Neural cell (in vitro differentiated cells): ENCODE measurements at regions not wholly inside any gene's neighbourhood (a gene's known extent, or its start where the extent isn't known, plus 50 kb on each side); places are given as distances from the start of the nearest gene placed in this dataset.

ENCODE experiments used
- EP300 ChIP-seq: fragments of 450-650 bp; conservative IDR thresholded peaks from 2 replicates; pipeline ENCODE4 v1.6.1; 2014; ENCODE audit warnings: antibody characterized with exemption, mild to moderate bottlenecking, moderate library complexity; ENCODE audit not compliant: poor library complexity, severe bottlenecking
- POLR2AphosphoS5 ChIP-seq: IDR thresholded peaks from 2 replicates; pipeline ENCODE4 v1.6.1; 2012
- RAD21 ChIP-seq: fragments of 450-650 bp; conservative IDR thresholded peaks from 2 replicates; pipeline ENCODE4 v1.6.1; 2014; ENCODE audit warnings: antibody characterized with exemption, mild to moderate bottlenecking, moderate library complexity
- SMC3 ChIP-seq: fragments of 450-650 bp; conservative IDR thresholded peaks from 2 replicates; pipeline ENCODE4 v1.6.1; 2014; ENCODE audit warnings: antibody characterized with exemption, mild to moderate bottlenecking, moderate library complexity; ENCODE audit not compliant: poor library complexity
- TAF1 ChIP-seq: IDR thresholded peaks from 2 replicates; pipeline ENCODE4 v1.6.1; 2012; ENCODE audit warnings: low read depth
- TF ChIP-seq, protein P1 (sequence below): fragments of 450-650 bp; IDR thresholded peaks from 2 replicates; pipeline ENCODE4 v1.5.1; 2014; ENCODE audit warnings: antibody characterized with exemption, mild to moderate bottlenecking, moderate library complexity; ENCODE audit not compliant: poor library complexity, severe bottlenecking
- TF ChIP-seq, protein P2 (sequence below): IDR thresholded peaks from 2 replicates; pipeline ENCODE4 v1.6.1; 2012; ENCODE audit warnings: borderline replicate concordance

DNA sequence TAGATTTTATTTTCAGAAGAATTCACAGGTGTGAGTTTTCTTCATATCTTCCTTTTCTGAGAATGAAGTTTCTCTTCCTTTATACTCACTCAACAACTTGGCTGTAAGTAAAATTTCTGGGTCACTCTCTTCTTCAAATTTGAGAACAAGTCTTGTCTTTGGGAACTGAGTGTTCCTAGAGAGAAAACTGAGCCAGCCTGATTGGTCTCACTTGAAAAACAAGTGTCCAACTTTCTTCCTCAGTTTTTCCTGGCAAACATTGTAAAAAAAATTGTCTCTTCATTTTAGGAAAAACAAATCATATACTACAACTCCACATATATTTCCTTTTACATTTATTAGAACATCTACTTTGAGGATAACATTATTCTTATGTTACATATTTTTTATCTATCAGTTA, 156.1 kb upstream of the GHR start:
- TF ChIP-seq, protein P1, sequence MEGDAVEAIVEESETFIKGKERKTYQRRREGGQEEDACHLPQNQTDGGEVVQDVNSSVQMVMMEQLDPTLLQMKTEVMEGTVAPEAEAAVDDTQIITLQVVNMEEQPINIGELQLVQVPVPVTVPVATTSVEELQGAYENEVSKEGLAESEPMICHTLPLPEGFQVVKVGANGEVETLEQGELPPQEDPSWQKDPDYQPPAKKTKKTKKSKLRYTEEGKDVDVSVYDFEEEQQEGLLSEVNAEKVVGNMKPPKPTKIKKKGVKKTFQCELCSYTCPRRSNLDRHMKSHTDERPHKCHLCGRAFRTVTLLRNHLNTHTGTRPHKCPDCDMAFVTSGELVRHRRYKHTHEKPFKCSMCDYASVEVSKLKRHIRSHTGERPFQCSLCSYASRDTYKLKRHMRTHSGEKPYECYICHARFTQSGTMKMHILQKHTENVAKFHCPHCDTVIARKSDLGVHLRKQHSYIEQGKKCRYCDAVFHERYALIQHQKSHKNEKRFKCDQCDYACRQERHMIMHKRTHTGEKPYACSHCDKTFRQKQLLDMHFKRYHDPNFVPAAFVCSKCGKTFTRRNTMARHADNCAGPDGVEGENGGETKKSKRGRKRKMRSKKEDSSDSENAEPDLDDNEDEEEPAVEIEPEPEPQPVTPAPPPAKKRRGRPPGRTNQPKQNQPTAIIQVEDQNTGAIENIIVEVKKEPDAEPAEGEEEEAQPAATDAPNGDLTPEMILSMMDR: no peak
- TF ChIP-seq TAF1 (no peak), SMC3 (no peak), EP300 (no peak), POLR2AphosphoS5 (no peak), RAD21 (no peak)
- TF ChIP-seq, protein P2, sequence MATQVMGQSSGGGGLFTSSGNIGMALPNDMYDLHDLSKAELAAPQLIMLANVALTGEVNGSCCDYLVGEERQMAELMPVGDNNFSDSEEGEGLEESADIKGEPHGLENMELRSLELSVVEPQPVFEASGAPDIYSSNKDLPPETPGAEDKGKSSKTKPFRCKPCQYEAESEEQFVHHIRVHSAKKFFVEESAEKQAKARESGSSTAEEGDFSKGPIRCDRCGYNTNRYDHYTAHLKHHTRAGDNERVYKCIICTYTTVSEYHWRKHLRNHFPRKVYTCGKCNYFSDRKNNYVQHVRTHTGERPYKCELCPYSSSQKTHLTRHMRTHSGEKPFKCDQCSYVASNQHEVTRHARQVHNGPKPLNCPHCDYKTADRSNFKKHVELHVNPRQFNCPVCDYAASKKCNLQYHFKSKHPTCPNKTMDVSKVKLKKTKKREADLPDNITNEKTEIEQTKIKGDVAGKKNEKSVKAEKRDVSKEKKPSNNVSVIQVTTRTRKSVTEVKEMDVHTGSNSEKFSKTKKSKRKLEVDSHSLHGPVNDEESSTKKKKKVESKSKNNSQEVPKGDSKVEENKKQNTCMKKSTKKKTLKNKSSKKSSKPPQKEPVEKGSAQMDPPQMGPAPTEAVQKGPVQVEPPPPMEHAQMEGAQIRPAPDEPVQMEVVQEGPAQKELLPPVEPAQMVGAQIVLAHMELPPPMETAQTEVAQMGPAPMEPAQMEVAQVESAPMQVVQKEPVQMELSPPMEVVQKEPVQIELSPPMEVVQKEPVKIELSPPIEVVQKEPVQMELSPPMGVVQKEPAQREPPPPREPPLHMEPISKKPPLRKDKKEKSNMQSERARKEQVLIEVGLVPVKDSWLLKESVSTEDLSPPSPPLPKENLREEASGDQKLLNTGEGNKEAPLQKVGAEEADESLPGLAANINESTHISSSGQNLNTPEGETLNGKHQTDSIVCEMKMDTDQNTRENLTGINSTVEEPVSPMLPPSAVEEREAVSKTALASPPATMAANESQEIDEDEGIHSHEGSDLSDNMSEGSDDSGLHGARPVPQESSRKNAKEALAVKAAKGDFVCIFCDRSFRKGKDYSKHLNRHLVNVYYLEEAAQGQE: no peak
